ENCODE measurements at regions not wholly inside any gene's neighbourhood (a gene's known extent, or its start where the extent isn't known, plus 50 kb on each side); places are given as distances from the start of the nearest gene placed in this dataset.

GRCh38 chr3:101141135-101141534, 147.9 kb upstream of the ABI3BP start:
- DNase-seq (no peak), ATAC-seq (ENCODE audit: low read depth) (no peak)
- no peaks in the 10 kb centered on the region for H3K36me3 ChIP-seq (ENCODE audit: control insufficient read depth, insufficient read depth, low read length)
- dilution Hi-C loops (cut with HindIII; ENCODE audit: low sequenced_read_pairs, unreplicated experiment) = no loop called here
- no peaks in the 10 kb centered on the region for H3K9me1 ChIP-seq (ENCODE audit: insufficient read depth, low read length)
- in situ Hi-C loops (cut with MboI; ENCODE audit: low sequenced_read_pairs) = no loop called here
- ChIA-PET POLR2A (ENCODE audit: unreplicated experiment) (no interaction called here), CTCF (no interaction called here)
- H2AK5ac ChIP-seq (ENCODE audit: low read depth, low read length) = no peak overlapping the region
- H3K4me1 ChIP-seq (ENCODE audit: control insufficient read depth, insufficient read depth, low read length) = no peaks in the 10 kb centered on the region
- H3K18ac ChIP-seq (ENCODE audit: low read depth, low read length) = no peak overlapping the region
- H4K20me1 ChIP-seq (ENCODE audit: insufficient read depth, low read length) = no peaks in the 10 kb centered on the region
- H3K4me2 ChIP-seq (ENCODE audit: low read depth, low read length) = no peak overlapping the region
- no peak overlapping the region for H2BK15ac ChIP-seq (ENCODE audit: low read depth, low read length)
- no peaks in the 10 kb centered on the region for H3K27me3 ChIP-seq (ENCODE audit: control insufficient read depth, insufficient read depth, low read length)
- H2BK20ac ChIP-seq (ENCODE audit: low read depth, low read length) = no peak overlapping the region
- H2BK5ac ChIP-seq (ENCODE audit: low read depth, low read length, poor library complexity, severe bottlenecking) = no peak overlapping the region
- H2AFZ ChIP-seq (replicated peaks; ENCODE audit: low read length, poor library complexity) = no peak overlapping the region
- no peaks in the 10 kb centered on the region for H3K79me1 ChIP-seq (ENCODE audit: low read depth in 1 of 2, low read length in 2 of 2)
- H3K23ac ChIP-seq (ENCODE audit: low read depth, low read length) = no peak overlapping the region
- H4K91ac ChIP-seq (ENCODE audit: insufficient read depth, low read depth, low read length) = no peak overlapping the region
- no peak overlapping the region for H2AK9ac ChIP-seq (replicated peaks; ENCODE audit: low read depth, low read length, poor library complexity)
- H4K8ac ChIP-seq (ENCODE audit: low read depth in 2 of 2, low read length in 2 of 2) = no peak overlapping the region
- BruUV-seq (replicated peaks) = no TSS peak
- H2BK120ac ChIP-seq (ENCODE audit: low read depth, low read length) = no peak overlapping the region
- WGBS, 2 experiments (ENCODE audit: extremely low coverage in 2 of 2, insufficient read length in 1 of 2) = no CpG with 5 or more reads among the region's 1 CpG
- H3K9me3 ChIP-seq (ENCODE audit: control insufficient read depth, insufficient read depth, low read length) = no peaks in the 10 kb centered on the region
- H3K56ac ChIP-seq (ENCODE audit: extremely low read depth, insufficient read depth, low read length) = no peak overlapping the region
- intact Hi-C loops (cut with micrococcal nuclease) = no loop called here
- no peak overlapping the region for H3K4me3 ChIP-seq (ENCODE audit: insufficient read depth, low read depth, low read length)
- no peak overlapping the region for H3K9ac ChIP-seq (ENCODE audit: low read depth, low read length)
- H3K4ac ChIP-seq (ENCODE audit: low read depth, low read length) = no peak overlapping the region
- H3K14ac ChIP-seq (replicated peaks; ENCODE audit: low read depth, low read length) = no peak overlapping the region
- TF ChIP-seq MAFK (IDR thresholded peaks at IDR 0.05; ENCODE audit: low read depth, low read length) (no peak), MXI1 (IDR thresholded peaks at IDR 0.05; ENCODE audit: borderline replicate concordance, low read depth, low read length) (no peak), MAZ (IDR thresholded peaks at IDR 0.05; ENCODE audit: borderline replicate concordance, low read depth, low read length) (no peak), RAD21 (IDR thresholded peaks at IDR 0.05; ENCODE audit: low read length) (no peak), CEBPB (IDR thresholded peaks at IDR 0.05; ENCODE audit: low read depth, low read length) (no peak), NFE2L2 (IDR thresholded peaks at IDR 0.05; ENCODE audit: low read depth, low read length) (no peak), RCOR1 (IDR thresholded peaks at IDR 0.05; ENCODE audit: insufficient replicate concordance, low read length) (no peak), BHLHE40 (IDR thresholded peaks at IDR 0.05; ENCODE audit: low read depth, low read length) (no peak), ELK1 (IDR thresholded peaks at IDR 0.05; ENCODE audit: borderline replicate concordance, low read depth, low read length) (no peak), FOS (IDR thresholded peaks at IDR 0.05; ENCODE audit: low read depth, low read length) (no peak), RFX5 (IDR thresholded peaks at IDR 0.05; ENCODE audit: low read depth, low read length) (no peak), POLR2A (IDR thresholded peaks at IDR 0.05; ENCODE audit: low read depth, low read length) (no peak), SMC3 (IDR thresholded peaks at IDR 0.05; ENCODE audit: low read depth, low read length) (no peak), USF2 (IDR thresholded peaks at IDR 0.05; ENCODE audit: low read depth, low read length) (no peak), CTCF (conservative IDR thresholded peaks at IDR 0.05; ENCODE audit: low read depth, low read length) (no peak), CHD1 (IDR thresholded peaks at IDR 0.05; ENCODE audit: low read depth, low read length) (no peak)
- no peak overlapping the region for H3K27ac ChIP-seq (ENCODE audit: insufficient read depth, low read length)
- H4K5ac ChIP-seq (ENCODE audit: low read depth, low read length) = no peak overlapping the region

All from IMR-90 (cell line).